Pancreas (tissue), 10 donors: ENCODE measurements at regions not wholly inside any gene's neighbourhood (a gene's known extent, or its start where the extent isn't known, plus 50 kb on each side); places are given as distances from the start of the nearest gene placed in this dataset.

Experiments
- ATAC-seq, 4 donors: fragments of 200-7000 bp; cut with Tn5 transposase; one replicate each; pipeline versions ENCODE4 v1.8.0 to v1.9.1; 2020; ENCODE audit warnings: mild to moderate bottlenecking in 4 of 4, moderate library complexity in 4 of 4
- DNase-seq, 6 donors: peaks; one replicate each; pipeline ENCODE4 v3.0.0-alpha.2; 2020
- FAIRE-seq: peaks from 2 replicates; lab custom pipeline; 2012; peaks lifted over from hg19 to GRCh38; lab: Jason Lieb, UNC
- H3K27ac ChIP-seq, 4 donors: fragments of 200-600 bp; sonication (generic); 1 replicate in 3 of 4; 2 replicates in 1 of 4; pipeline versions ENCODE4 v1.5.0 to v1.8.0; 2020
- H3K27me3 ChIP-seq, 4 donors: fragments of 200-600 bp; one replicate each; pipeline ENCODE4 v1.8.0; 2021
- H3K36me3 ChIP-seq, 3 donors: fragments of 200-600 bp; sonication (generic) in 1 of 3; one replicate each; pipeline versions ENCODE4 v1.5.0 to v1.8.0; 2020 to 2021
- H3K4me1 ChIP-seq, 3 donors: fragments of 200-600 bp; one replicate each; pipeline ENCODE4 v1.8.0; 2021
- H3K4me3 ChIP-seq, 4 donors: fragments of 200-600 bp; sonication (generic) in 2 of 4; one replicate each; pipeline versions ENCODE4 v1.5.0 to v1.8.0; 2020 to 2021
- H3K9me3 ChIP-seq, 4 donors: fragments of 200-600 bp; one replicate each; pipeline ENCODE4 v1.8.0; 2021
- WGBS, 2 donors: extraction: QIAGEN DNeasy Blood & Tissue Kit; methylation state at CpG; one replicate each; pipeline ENCODE4 v1.1.7; 2013; 5-methylcytosine and 5-hydroxymethylcytosine counted together
- intact Hi-C, 3 donors: fragments of 100-400 bp; cut with DNase I; formaldehyde crosslinking; loops; one replicate each; pipeline versions ENCODE4 v1.11.1 to v1.14.2; 2022
- TF ChIP-seq, protein P1 (sequence below), 4 donors: fragments of 200-600 bp; sonication (generic) in 3 of 4; IDR thresholded peaks; one replicate each; pipeline versions ENCODE4 v1.5.0 to v1.8.0; 2021; ENCODE audit warnings: antibody characterized with exemption in 4 of 4
- donor health status: healthy with polysubstance abuse.
- donor health status: DM: no; HTN: no; CAD: no; lungs with moderate emphysema.
- donor health status: DM: no; HTN: no; CAD: no.
- donor health status: control.
- donor health status: control.
- donor health status: Bipolar disorder and iron deficiency.
- donor health status: DM: yes; HTN: yes; CAD: no.
- donor health status: DM: no; HTN: no; CAD: no.
- donor health status: DM: no; HTN: no; CAD: no.
- donor health status: DM: yes; HTN: yes; CAD: no.

DNA sequence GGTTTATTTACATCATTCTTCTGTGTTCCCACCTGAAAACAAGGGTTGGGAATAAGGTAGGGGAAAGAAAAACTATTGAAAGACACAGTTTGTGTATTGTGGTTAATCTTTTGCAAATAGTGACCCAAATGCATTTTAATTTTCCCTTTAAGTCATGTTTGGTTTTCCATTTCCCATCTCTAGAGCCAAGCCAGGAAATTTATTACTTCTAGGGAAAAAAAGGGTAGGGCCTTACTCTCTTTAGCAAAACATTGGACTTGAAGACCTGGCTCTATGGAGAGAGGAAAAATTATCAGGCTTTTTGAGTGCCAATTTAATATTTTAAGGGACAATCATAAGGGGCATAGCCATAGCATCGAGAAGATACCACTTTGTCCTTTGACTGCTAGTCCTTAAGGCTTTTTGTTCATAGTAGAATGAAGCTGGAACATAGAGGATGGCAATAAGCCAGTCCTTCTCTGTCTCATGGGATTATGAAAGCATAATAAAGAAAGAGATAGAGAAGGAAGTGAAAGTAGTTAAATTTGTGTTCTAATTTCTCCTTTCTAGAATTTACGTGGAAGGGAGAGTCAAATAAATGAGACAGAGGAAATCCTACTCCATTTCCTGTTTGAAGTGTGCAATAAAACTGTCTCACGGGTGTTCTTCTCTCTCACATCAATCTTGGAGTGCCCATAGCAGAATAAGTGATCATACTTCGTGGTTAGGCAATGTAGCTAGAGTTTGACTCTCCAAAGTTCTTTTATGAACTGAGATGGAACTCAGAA is 50.9 kb upstream of the PPFIA2 start:
- 38 to 53% methylated on average over 4 of the region's 4 CpGs for WGBS, 2 donors
- H3K27ac ChIP-seq = peak overlapping the region in 1 of 4 donors; percentile 34
- peak in 2 of 4 donors; percentile 32 to 36 for ATAC-seq

DNA sequence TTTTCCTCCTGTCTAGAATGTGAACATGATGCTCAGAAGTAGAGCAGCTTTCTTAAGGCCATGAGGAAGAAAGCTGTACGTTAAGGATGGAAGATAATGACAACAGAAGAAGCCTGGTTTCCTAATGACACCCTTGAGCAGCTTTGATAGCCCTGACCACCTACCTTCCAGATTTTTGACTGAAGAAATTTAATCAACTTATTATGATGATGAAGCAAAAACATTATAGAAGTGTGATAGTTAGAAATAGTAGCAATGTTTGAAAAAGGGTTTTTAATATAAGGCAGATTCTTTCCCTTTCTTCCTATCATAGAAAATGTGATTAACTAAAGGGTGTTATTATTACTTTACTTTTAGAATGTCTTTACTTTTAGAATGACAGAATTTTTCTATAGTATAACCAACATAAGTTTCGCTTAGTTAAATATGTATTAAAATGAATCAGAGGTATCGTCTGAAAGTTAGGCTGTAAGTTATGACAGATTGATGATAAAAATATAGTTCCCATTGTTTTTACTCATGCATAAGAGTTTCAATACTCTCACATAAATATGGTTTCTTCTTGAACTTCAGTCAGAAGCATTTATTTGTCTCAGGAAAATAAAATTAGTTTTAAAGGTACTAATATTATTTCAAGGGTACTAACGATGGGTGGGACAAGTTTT is 50.1 kb upstream of the PPFIA2 start:
- FAIRE-seq = no peak
- Histone ChIP-seq H3K9me3 (no peaks in the 10 kb centered on the region), H3K27ac (no peak overlapping the region), H3K36me3 (no peaks in the 10 kb centered on the region), H3K4me1 (no peaks in the 10 kb centered on the region), H3K4me3 (no peak overlapping the region), H3K27me3 (no peaks in the 10 kb centered on the region)
- WGBS, 2 donors = 62 to 70% methylated on average over 4 of the region's 4 CpGs
- intact Hi-C loops = no loop called here
- no peak for DNase-seq
- no peak for ATAC-seq
- TF ChIP-seq, protein P1, sequence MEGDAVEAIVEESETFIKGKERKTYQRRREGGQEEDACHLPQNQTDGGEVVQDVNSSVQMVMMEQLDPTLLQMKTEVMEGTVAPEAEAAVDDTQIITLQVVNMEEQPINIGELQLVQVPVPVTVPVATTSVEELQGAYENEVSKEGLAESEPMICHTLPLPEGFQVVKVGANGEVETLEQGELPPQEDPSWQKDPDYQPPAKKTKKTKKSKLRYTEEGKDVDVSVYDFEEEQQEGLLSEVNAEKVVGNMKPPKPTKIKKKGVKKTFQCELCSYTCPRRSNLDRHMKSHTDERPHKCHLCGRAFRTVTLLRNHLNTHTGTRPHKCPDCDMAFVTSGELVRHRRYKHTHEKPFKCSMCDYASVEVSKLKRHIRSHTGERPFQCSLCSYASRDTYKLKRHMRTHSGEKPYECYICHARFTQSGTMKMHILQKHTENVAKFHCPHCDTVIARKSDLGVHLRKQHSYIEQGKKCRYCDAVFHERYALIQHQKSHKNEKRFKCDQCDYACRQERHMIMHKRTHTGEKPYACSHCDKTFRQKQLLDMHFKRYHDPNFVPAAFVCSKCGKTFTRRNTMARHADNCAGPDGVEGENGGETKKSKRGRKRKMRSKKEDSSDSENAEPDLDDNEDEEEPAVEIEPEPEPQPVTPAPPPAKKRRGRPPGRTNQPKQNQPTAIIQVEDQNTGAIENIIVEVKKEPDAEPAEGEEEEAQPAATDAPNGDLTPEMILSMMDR (IDR thresholded peaks at IDR 0.05) = no peak

More for the DNA sequence above, 50.9 kb upstream of the PPFIA2 start:
- no peaks in the 10 kb centered on the region for H3K9me3 ChIP-seq
- FAIRE-seq (no peak), DNase-seq (no peak)
- no peaks in the 10 kb centered on the region for H3K4me1 ChIP-seq
- no peak overlapping the region for H3K4me3 ChIP-seq
- H3K36me3 ChIP-seq = no peaks in the 10 kb centered on the region
- TF ChIP-seq, protein P1 (IDR thresholded peaks at IDR 0.05) = no peak
- intact Hi-C loops = no loop called here
- H3K27me3 ChIP-seq = no peaks in the 10 kb centered on the region
